ENCODE measurements at regions not wholly inside any gene's neighbourhood (a gene's known extent, or its start where the extent isn't known, plus 50 kb on each side); places are given as distances from the start of the nearest gene placed in this dataset.

GRCh38 chr13:50575138-50575537 is 268.4 kb downstream of the DLEU7 start:
- no peak overlapping the region for H4K91ac ChIP-seq (ENCODE audit: insufficient read depth, low read depth, low read length)
- H2BK15ac ChIP-seq (ENCODE audit: low read depth, low read length) = no peak overlapping the region
- H2BK120ac ChIP-seq (ENCODE audit: low read depth, low read length) = no peak overlapping the region
- H3K9me1 ChIP-seq (ENCODE audit: insufficient read depth, low read length) = peaks cover 3% of the 10 kb centered on the region; the same call in 1 of the 2 replicates
- DNase-seq (no peak), ATAC-seq (ENCODE audit: low read depth) (no peak)
- H3K9me3 ChIP-seq (ENCODE audit: control insufficient read depth, insufficient read depth, low read length) = peaks cover 1% of the 10 kb centered on the region; the same call in 1 of the 2 replicates
- H3K56ac ChIP-seq (ENCODE audit: extremely low read depth, insufficient read depth, low read length) = no peak overlapping the region
- no peak overlapping the region for H2BK5ac ChIP-seq (ENCODE audit: low read depth, low read length, poor library complexity, severe bottlenecking)
- H3K4me1 ChIP-seq (ENCODE audit: control insufficient read depth, insufficient read depth, low read length) = no peaks in the 10 kb centered on the region
- H3K4me2 ChIP-seq (ENCODE audit: low read depth, low read length) = no peak overlapping the region
- no peak overlapping the region for H3K27ac ChIP-seq (ENCODE audit: insufficient read depth, low read length)
- no peak overlapping the region for H3K14ac ChIP-seq (replicated peaks; ENCODE audit: low read depth, low read length)
- no peaks in the 10 kb centered on the region for H3K79me1 ChIP-seq (ENCODE audit: low read depth in 1 of 2, low read length in 2 of 2)
- intact Hi-C loops (cut with micrococcal nuclease) (no loop called here), dilution Hi-C loops (cut with HindIII; ENCODE audit: low sequenced_read_pairs, unreplicated experiment) (no loop called here), in situ Hi-C loops (cut with MboI; ENCODE audit: low sequenced_read_pairs) (no loop called here)
- no peak overlapping the region for H4K5ac ChIP-seq (ENCODE audit: low read depth, low read length)
- H4K20me1 ChIP-seq (ENCODE audit: insufficient read depth, low read length) = no peaks in the 10 kb centered on the region
- no peak overlapping the region for H4K8ac ChIP-seq (ENCODE audit: low read depth in 2 of 2, low read length in 2 of 2)
- no peaks in the 10 kb centered on the region for H3K36me3 ChIP-seq (ENCODE audit: control insufficient read depth, insufficient read depth, low read length)
- no peak overlapping the region for H3K4me3 ChIP-seq (ENCODE audit: insufficient read depth, low read depth, low read length)
- peaks cover 17% of the 10 kb centered on the region for H3K27me3 ChIP-seq (ENCODE audit: control insufficient read depth, insufficient read depth, low read length)
- H2AFZ ChIP-seq (replicated peaks; ENCODE audit: low read length, poor library complexity) = no peak overlapping the region
- H2AK9ac ChIP-seq (replicated peaks; ENCODE audit: low read depth, low read length, poor library complexity) = no peak overlapping the region
- H3K4ac ChIP-seq (ENCODE audit: low read depth, low read length) = no peak overlapping the region
- POLR2A ChIA-PET (ENCODE audit: unreplicated experiment) = no interaction called here
- no peak overlapping the region for H2BK20ac ChIP-seq (ENCODE audit: low read depth, low read length)
- H3K18ac ChIP-seq (ENCODE audit: low read depth, low read length) = no peak overlapping the region
- BruUV-seq (replicated peaks) = no TSS peak
- CTCF ChIA-PET = no interaction called here
- 100% methylated on average over 2 of the region's 3 CpGs; no CpG with 5 or more reads in 1 of the 2 experiments for WGBS, 2 experiments (ENCODE audit: extremely low coverage in 2 of 2, insufficient read length in 1 of 2)
- no peak overlapping the region for H2AK5ac ChIP-seq (ENCODE audit: low read depth, low read length)
- H3K23ac ChIP-seq (ENCODE audit: low read depth, low read length) = no peak overlapping the region
- no peak overlapping the region for H3K9ac ChIP-seq (ENCODE audit: low read depth, low read length)
- TF ChIP-seq POLR2A (IDR thresholded peaks at IDR 0.05; ENCODE audit: low read depth, low read length) = no peak
- no peak for TF ChIP-seq CHD1 (IDR thresholded peaks at IDR 0.05; ENCODE audit: low read depth, low read length)
- TF ChIP-seq FOS (IDR thresholded peaks at IDR 0.05; ENCODE audit: low read depth, low read length) = no peak
- no peak for TF ChIP-seq NFE2L2 (IDR thresholded peaks at IDR 0.05; ENCODE audit: low read depth, low read length)
- TF ChIP-seq, protein P1, sequence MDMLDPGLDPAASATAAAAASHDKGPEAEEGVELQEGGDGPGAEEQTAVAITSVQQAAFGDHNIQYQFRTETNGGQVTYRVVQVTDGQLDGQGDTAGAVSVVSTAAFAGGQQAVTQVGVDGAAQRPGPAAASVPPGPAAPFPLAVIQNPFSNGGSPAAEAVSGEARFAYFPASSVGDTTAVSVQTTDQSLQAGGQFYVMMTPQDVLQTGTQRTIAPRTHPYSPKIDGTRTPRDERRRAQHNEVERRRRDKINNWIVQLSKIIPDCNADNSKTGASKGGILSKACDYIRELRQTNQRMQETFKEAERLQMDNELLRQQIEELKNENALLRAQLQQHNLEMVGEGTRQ (IDR thresholded peaks at IDR 0.05; ENCODE audit: low read depth, low read length) = no peak
- TF ChIP-seq RCOR1 (IDR thresholded peaks at IDR 0.05; ENCODE audit: insufficient replicate concordance, low read length) = no peak
- TF ChIP-seq MAFK (IDR thresholded peaks at IDR 0.05; ENCODE audit: low read depth, low read length) = no peak
- TF ChIP-seq SMC3 (IDR thresholded peaks at IDR 0.05; ENCODE audit: low read depth, low read length) = no peak
- TF ChIP-seq, protein P2, sequence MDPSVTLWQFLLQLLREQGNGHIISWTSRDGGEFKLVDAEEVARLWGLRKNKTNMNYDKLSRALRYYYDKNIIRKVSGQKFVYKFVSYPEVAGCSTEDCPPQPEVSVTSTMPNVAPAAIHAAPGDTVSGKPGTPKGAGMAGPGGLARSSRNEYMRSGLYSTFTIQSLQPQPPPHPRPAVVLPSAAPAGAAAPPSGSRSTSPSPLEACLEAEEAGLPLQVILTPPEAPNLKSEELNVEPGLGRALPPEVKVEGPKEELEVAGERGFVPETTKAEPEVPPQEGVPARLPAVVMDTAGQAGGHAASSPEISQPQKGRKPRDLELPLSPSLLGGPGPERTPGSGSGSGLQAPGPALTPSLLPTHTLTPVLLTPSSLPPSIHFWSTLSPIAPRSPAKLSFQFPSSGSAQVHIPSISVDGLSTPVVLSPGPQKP (IDR thresholded peaks at IDR 0.05; ENCODE audit: borderline replicate concordance, low read depth, low read length) = no peak
- no peak for TF ChIP-seq CEBPB (IDR thresholded peaks at IDR 0.05; ENCODE audit: low read depth, low read length)
- TF ChIP-seq RFX5 (IDR thresholded peaks at IDR 0.05; ENCODE audit: low read depth, low read length) = no peak
- TF ChIP-seq, protein P3, sequence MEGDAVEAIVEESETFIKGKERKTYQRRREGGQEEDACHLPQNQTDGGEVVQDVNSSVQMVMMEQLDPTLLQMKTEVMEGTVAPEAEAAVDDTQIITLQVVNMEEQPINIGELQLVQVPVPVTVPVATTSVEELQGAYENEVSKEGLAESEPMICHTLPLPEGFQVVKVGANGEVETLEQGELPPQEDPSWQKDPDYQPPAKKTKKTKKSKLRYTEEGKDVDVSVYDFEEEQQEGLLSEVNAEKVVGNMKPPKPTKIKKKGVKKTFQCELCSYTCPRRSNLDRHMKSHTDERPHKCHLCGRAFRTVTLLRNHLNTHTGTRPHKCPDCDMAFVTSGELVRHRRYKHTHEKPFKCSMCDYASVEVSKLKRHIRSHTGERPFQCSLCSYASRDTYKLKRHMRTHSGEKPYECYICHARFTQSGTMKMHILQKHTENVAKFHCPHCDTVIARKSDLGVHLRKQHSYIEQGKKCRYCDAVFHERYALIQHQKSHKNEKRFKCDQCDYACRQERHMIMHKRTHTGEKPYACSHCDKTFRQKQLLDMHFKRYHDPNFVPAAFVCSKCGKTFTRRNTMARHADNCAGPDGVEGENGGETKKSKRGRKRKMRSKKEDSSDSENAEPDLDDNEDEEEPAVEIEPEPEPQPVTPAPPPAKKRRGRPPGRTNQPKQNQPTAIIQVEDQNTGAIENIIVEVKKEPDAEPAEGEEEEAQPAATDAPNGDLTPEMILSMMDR (conservative IDR thresholded peaks at IDR 0.05; ENCODE audit: low read depth, low read length) = no peak
- TF ChIP-seq RAD21 (IDR thresholded peaks at IDR 0.05; ENCODE audit: low read length) = no peak
- TF ChIP-seq MAZ (IDR thresholded peaks at IDR 0.05; ENCODE audit: borderline replicate concordance, low read depth, low read length) = no peak
- TF ChIP-seq MXI1 (IDR thresholded peaks at IDR 0.05; ENCODE audit: borderline replicate concordance, low read depth, low read length) = no peak
- no peak for TF ChIP-seq BHLHE40 (IDR thresholded peaks at IDR 0.05; ENCODE audit: low read depth, low read length)
